Panc1 (cell line): ENCODE measurements at regions not wholly inside any gene's neighbourhood (a gene's known extent, or its start where the extent isn't known, plus 50 kb on each side); places are given as distances from the start of the nearest gene placed in this dataset.

Source experiments
- ATAC-seq: fragments of 200-7000 bp; cut with Tn5 transposase; 2 replicates; pipeline ENCODE4 v1.9.1; 2020; ENCODE audit warnings: mild to moderate bottlenecking, moderate library complexity
- BruUV-seq: library from RNA; stranded (reverse); fragments of 400-500 nt; replicated peaks from 2 replicates; lab custom pipeline; 2021; lab: Mats Ljungman, UMichigan
- CTCF ChIA-PET: fragments of 300-600 bp; sonication (Branson Sonifier 250); formaldehyde crosslinking; loops from one replicate; lab custom pipeline; 2022; ENCODE audit warnings: antibody characterized with exemption; lab: Charles Lee
- POLR2A ChIA-PET: fragments of 300-600 bp; sonication (Branson Sonifier 250); formaldehyde crosslinking; loops from one replicate; lab custom pipeline; 2022; ENCODE audit warnings: antibody characterized with exemption; lab: Charles Lee
- DNase-seq: peaks from one replicate; pipeline ENCODE4 v3.0.0-alpha.2; 2010; ENCODE audit warnings: low read depth, low spot score
- H3K27ac ChIP-seq: 2 replicates; pipeline ENCODE4 v1.5.1; 2011; ENCODE audit warnings: mild to moderate bottlenecking, low read length, inconsistent platforms
- H3K27me3 ChIP-seq: fragments of 200-500 bp; sonication (Bioruptor generic); 2 replicates; pipeline ENCODE4 v1.6.0; 2014; ENCODE audit warnings: low read length, inconsistent platforms; ENCODE audit not compliant: control insufficient read depth, insufficient read depth
- H3K36me3 ChIP-seq: fragments of 200-500 bp; sonication (Bioruptor generic); 2 replicates; pipeline ENCODE4 v1.5.1; 2014; ENCODE audit warnings: inconsistent platforms, mild to moderate bottlenecking, low read length, moderate library complexity; ENCODE audit not compliant: control insufficient read depth, insufficient read depth
- H3K4me1 ChIP-seq: 2 replicates; pipeline ENCODE4 v1.5.1; 2011; ENCODE audit warnings: inconsistent platforms, mild to moderate bottlenecking, low read length, moderate library complexity; ENCODE audit not compliant: control insufficient read depth, insufficient read depth
- H3K4me3 ChIP-seq, 2 experiments: 2 replicates each; pipeline ENCODE4 v1.5.1; 2011 to 2012; ENCODE audit warnings: low read depth in 2 of 2, low read length in 2 of 2, mild to moderate bottlenecking in 2 of 2, inconsistent platforms in 1 of 2, moderate library complexity in 1 of 2
- H3K9me3 ChIP-seq: fragments of 200-500 bp; sonication (Bioruptor generic); 2 replicates; pipeline ENCODE4 v1.5.1; 2014; ENCODE audit warnings: low read depth, mild to moderate bottlenecking, inconsistent platforms, low read length, moderate library complexity; ENCODE audit not compliant: control insufficient read depth, insufficient read depth
- CTCF ChIP-seq: fragments of 450-650 bp; IDR thresholded peaks from 2 replicates; pipeline ENCODE4 v1.5.1; 2017; ENCODE audit warnings: mild to moderate bottlenecking
- POLR2AphosphoS5 ChIP-seq: IDR thresholded peaks from 2 replicates; pipeline ENCODE4 v1.6.1; 2012; ENCODE audit warnings: mild to moderate bottlenecking, low read depth, low read length, moderate library complexity
- REST ChIP-seq, 2 experiments: IDR thresholded peaks; 2 replicates each; pipeline ENCODE4 v1.6.1; 2011 to 2012; ENCODE audit warnings: low read depth in 2 of 2, control low read depth in 1 of 2, low read length in 1 of 2, mild to moderate bottlenecking in 1 of 2, moderate library complexity in 1 of 2; ENCODE audit not compliant: insufficient read depth in 1 of 2
- SIN3A ChIP-seq: IDR thresholded peaks from 2 replicates; pipeline ENCODE4 v1.6.1; 2012; ENCODE audit warnings: low read depth, mild to moderate bottlenecking, low read length, moderate library complexity, borderline replicate concordance; ENCODE audit not compliant: insufficient read depth
- TCF7L2 ChIP-seq: IDR thresholded peaks from 2 replicates; pipeline ENCODE4 v1.6.1; 2011; ENCODE audit warnings: mild to moderate bottlenecking, low read depth, low read length, inconsistent platforms
- in situ Hi-C: cut with HindIII; loops from 2 replicates; pipeline ENCODE4 v1.10.0; 2016; ENCODE audit warnings: low sequenced_read_pairs, low pct_unique_long_range_greater_than_20kb
- intact Hi-C: fragments of 100-400 bp; cut with micrococcal nuclease; formaldehyde crosslinking; loops from one replicate; pipeline ENCODE4 v1.10.0; 2022; ENCODE audit not compliant: unreplicated experiment

- ATAC-seq (no peak), DNase-seq (no peak)
- Histone ChIP-seq H3K27me3 (no peaks in the 10 kb centered on the region), H3K27ac (peak overlapping the region; percentile 100), H3K36me3 (no peaks in the 10 kb centered on the region), H3K4me1 (peaks cover 90% of the 10 kb centered on the region), H3K9me3 (no peaks in the 10 kb centered on the region), H3K4me3 (no peak overlapping the region)
- intact Hi-C loops = loop anchor here (2.0 to 5.0 kb wide), 2 partner anchors 33 to 204 kb away; no protein-coding TSS in a partner anchor
- in situ Hi-C loops = no loop called here
- ChIA-PET CTCF (interaction anchor here (0.6 kb wide), 1 partner anchor 22 kb away, joined by 5 read pairs; no protein-coding TSS in a partner anchor), POLR2A (no interaction called here)
- no peak for TF ChIP-seq POLR2AphosphoS5
- TF ChIP-seq TCF7L2 = no peak
- TF ChIP-seq REST (IDR thresholded peaks at IDR 0.05; ENCODE audit: insufficient read depth in 1 of 2, low read depth in 2 of 2, low read length in 1 of 2) = no peak
- no peak for TF ChIP-seq CTCF
- TF ChIP-seq SIN3A = no peak
- no TSS peak for BruUV-seq
Observed at GRCh38 chr9:21584890-21585289, 102.8 kb upstream of the IFNE start.

- in situ Hi-C loops = no loop called here
- ChIA-PET CTCF (no interaction called here), POLR2A (interaction anchor here (0.6 kb wide), 1 partner anchor 98 kb away, joined by 3 read pairs; no protein-coding TSS in a partner anchor)
- ATAC-seq (no peak), DNase-seq (no peak)
- Histone ChIP-seq H3K27me3 (no peaks in the 10 kb centered on the region), H3K4me3 (no peak overlapping the region), H3K4me1 (peaks cover 92% of the 10 kb centered on the region), H3K36me3 (no peaks in the 10 kb centered on the region), H3K27ac (peak overlapping the region; percentile 100), H3K9me3 (no peaks in the 10 kb centered on the region)
- intact Hi-C loops = loop anchor here (2.0 to 5.0 kb wide), 2 partner anchors 34 to 203 kb away; no protein-coding TSS in a partner anchor
- TF ChIP-seq CTCF (peak; percentile 64), POLR2AphosphoS5 (no peak)
- no TSS peak for BruUV-seq
Observed at GRCh38 chr9:21585756-21586752, 103.9 kb upstream of the IFNE start.
